CD4-positive, alpha-beta T cell treated with Interleukin-12 subunit alpha and Interleukin-12 subunit beta, for 1 hour (primary cell): ENCODE measurements at regions not wholly inside any gene's neighbourhood (a gene's known extent, or its start where the extent isn't known, plus 50 kb on each side); places are given as distances from the start of the nearest gene placed in this dataset.

Experiments
- DNase-seq: peaks from one replicate; pipeline ENCODE4 v3.0.0-alpha.2; 2020

- DNase-seq, result no peak
Measured at GRCh38 chr18:76567835-76568445, 72.9 kb upstream of the ZNF516 start.

- DNase-seq, result no peak
Measured at GRCh38 chr18:76566987-76567386, 71.9 kb upstream of the ZNF516 start.

GRCh38 chr18:76565238-76566173 lies 70.5 kb upstream of the ZNF516 start:
- no peak for DNase-seq

- no peak for DNase-seq
Measured at GRCh38 chr18:76564655-76565237, 69.7 kb upstream of the ZNF516 start.

GRCh38 chr18:76564117-76564516 lies 69.1 kb upstream of the ZNF516 start:
- DNase-seq, result no peak

- no peak for DNase-seq
Measured at GRCh38 chr18:76562286-76563122, 67.5 kb upstream of the ZNF516 start.

- no peak for DNase-seq
Measured at GRCh38 chr18:76558881-76559667, 64.0 kb upstream of the ZNF516 start.

- no peak for DNase-seq
Measured at GRCh38 chr18:76557026-76557575, 62.1 kb upstream of the ZNF516 start.

- no peak for DNase-seq
Measured at GRCh38 chr18:76554547-76555222, 59.6 kb upstream of the ZNF516 start.

GRCh38 chr18:76553715-76554546 lies 58.9 kb upstream of the ZNF516 start:
- peak; percentile 9 for DNase-seq

GRCh38 chr18:76548541-76548940 lies 53.5 kb upstream of the ZNF516 start:
- no peak for DNase-seq

- DNase-seq, result no peak
Measured at GRCh38 chr18:76547296-76547695, 52.3 kb upstream of the ZNF516 start.

- no peak for DNase-seq
Measured at GRCh38 chr18:76546436-76546835, 51.4 kb upstream of the ZNF516 start.

GRCh38 chr18:76546088-76546435 lies 51.0 kb upstream of the ZNF516 start:
- DNase-seq, result no peak

GRCh38 chr18:76545433-76546087 lies 50.5 kb upstream of the ZNF516 start:
- no peak for DNase-seq

- DNase-seq, result no peak
Measured at GRCh38 chr18:76544511-76545345, 49.7 kb upstream of the ZNF516 start.
